ENCODE measurements at regions not wholly inside any gene's neighbourhood (a gene's known extent, or its start where the extent isn't known, plus 50 kb on each side); places are given as distances from the start of the nearest gene placed in this dataset.

GRCh38 chr6:19972221-19972620 is 135.1 kb downstream of the ID4 start:
- DNase-seq (ENCODE audit: extremely low read depth, low read depth): no peak

GRCh38 chr6:19976411-19977129 is 139.4 kb downstream of the ID4 start:
- DNase-seq (ENCODE audit: extremely low read depth, low read depth): no peak

GRCh38 chr6:19979059-19979458 is 141.9 kb downstream of the ID4 start:
- DNase-seq (ENCODE audit: extremely low read depth, low read depth): no peak

- no peak for DNase-seq (ENCODE audit: extremely low read depth, low read depth)
Observed at GRCh38 chr6:19979986-19980385, 142.8 kb downstream of the ID4 start.

GRCh38 chr6:19983374-19983773 is 146.2 kb downstream of the ID4 start:
- DNase-seq (ENCODE audit: extremely low read depth, low read depth): no peak

GRCh38 chr6:19986691-19987438 is 149.7 kb downstream of the ID4 start:
- DNase-seq (ENCODE audit: extremely low read depth, low read depth): no peak

GRCh38 chr6:19988555-19988954 is 151.4 kb downstream of the ID4 start:
- DNase-seq (ENCODE audit: extremely low read depth, low read depth): peak; percentile 16

- no peak for DNase-seq (ENCODE audit: extremely low read depth, low read depth)
Observed at GRCh38 chr6:19991176-19991575, 154.0 kb downstream of the ID4 start.

- DNase-seq (ENCODE audit: extremely low read depth, low read depth): no peak
Observed at GRCh38 chr6:19994909-19995308, 157.7 kb downstream of the ID4 start.

GRCh38 chr6:19995575-19996257 is 158.5 kb downstream of the ID4 start:
- no peak for DNase-seq (ENCODE audit: extremely low read depth, low read depth)

GRCh38 chr6:19997104-19997503 is 159.9 kb downstream of the ID4 start:
- DNase-seq (ENCODE audit: extremely low read depth, low read depth): no peak

- no peak for DNase-seq (ENCODE audit: extremely low read depth, low read depth)
Observed at GRCh38 chr6:19998541-19998940, 161.4 kb downstream of the ID4 start.

GRCh38 chr6:19999319-20000191 is 162.4 kb downstream of the ID4 start:
- peak; percentile 3 for DNase-seq (ENCODE audit: extremely low read depth, low read depth)

GRCh38 chr6:20001286-20001685 is 164.1 kb downstream of the ID4 start:
- DNase-seq (ENCODE audit: extremely low read depth, low read depth): no peak

- no peak for DNase-seq (ENCODE audit: extremely low read depth, low read depth)
Observed at GRCh38 chr6:20006037-20006436, 168.9 kb downstream of the ID4 start.

- DNase-seq (ENCODE audit: extremely low read depth, low read depth): no peak
Observed at GRCh38 chr6:20008131-20008530, 171.0 kb downstream of the ID4 start.

GRCh38 chr6:20013066-20013861 is 176.1 kb downstream of the ID4 start:
- no peak for DNase-seq (ENCODE audit: extremely low read depth, low read depth)

- DNase-seq (ENCODE audit: extremely low read depth, low read depth): no peak
Observed at GRCh38 chr6:20014508-20014907, 177.3 kb downstream of the ID4 start.

GRCh38 chr6:20020526-20020925 is 183.4 kb downstream of the ID4 start:
- DNase-seq (ENCODE audit: extremely low read depth, low read depth): no peak

GRCh38 chr6:20021795-20022194 is 184.6 kb downstream of the ID4 start:
- DNase-seq (ENCODE audit: extremely low read depth, low read depth): no peak

Data from NCI-H460 (cell line).